ENCODE measurements at regions not wholly inside any gene's neighbourhood (a gene's known extent, or its start where the extent isn't known, plus 50 kb on each side); places are given as distances from the start of the nearest gene placed in this dataset.
"Not testable (repeated sequence)": the region's sequence is repeated elsewhere in the genome, so short reads cannot be mapped to it uniquely, and the experiment has no call there.

- no peak for DNase-seq
Measured at GRCh38 chr13:107999751-108000150, 215.6 kb downstream of the LIG4 start.

DNA sequence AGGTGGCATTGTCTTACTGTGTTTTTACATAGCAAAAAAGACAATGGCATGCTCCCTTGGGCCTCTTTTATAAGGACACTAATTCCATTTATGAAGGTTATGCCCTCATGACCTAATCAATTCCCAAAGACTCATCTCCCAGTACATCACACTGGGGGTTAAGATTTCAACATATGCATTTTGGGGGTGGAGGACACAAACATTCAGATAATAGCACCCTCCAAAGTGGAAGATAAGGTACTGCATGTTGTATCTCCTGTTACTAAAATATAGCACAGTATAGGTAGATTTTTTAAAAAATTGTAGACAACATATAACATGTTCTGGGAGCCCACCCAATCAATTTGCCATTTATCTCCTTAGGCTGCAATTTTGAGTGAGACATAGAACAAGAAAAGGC is 221.2 kb downstream of the LIG4 start:
- DNase-seq, result no peak

GRCh38 chr13:107993239-107993949 is 221.9 kb downstream of the LIG4 start:
- DNase-seq, result no peak

DNA sequence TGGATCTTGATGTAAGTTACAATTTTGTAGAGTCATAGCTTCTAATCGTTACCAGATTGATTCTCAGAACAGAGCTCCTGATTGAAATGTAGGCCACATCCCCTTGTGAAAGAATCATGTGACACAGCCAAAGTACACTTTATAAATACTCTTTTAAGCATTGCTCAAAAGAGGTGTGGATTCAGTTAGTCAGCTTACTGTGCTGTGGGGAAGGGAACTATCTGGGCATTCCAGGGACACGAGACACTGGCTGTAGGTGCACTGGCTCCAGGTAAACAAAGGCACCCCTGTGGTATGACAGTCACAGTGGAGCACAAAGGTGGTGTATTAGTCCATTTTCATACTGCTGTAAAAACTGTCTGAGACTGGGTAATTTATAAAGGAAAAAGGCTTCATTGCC is 222.8 kb downstream of the LIG4 start:
- no peak for DNase-seq

DNA sequence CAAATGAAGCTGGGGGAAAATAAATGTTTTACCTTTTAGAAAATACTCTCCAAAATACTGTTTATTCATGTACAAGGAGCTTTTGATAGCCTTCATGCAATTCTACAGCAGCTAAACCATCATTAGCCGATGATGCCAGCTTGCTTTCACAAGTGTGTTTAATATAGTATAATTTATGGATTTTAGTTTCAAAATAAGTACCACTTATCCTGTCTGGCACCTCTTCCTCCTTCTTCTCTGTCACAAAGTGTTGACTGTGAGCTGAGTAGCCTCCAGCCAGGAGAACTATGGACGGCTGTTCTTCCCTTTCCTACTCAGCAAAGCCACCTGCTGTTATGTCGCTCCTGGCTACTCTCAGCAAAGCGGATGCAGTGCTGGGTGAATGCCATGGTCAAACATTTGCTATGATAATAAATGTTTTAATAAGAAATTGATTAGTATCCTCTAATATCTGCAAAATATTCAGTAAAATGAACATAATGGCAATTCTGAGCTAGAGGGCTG is 238.2 kb downstream of the LIG4 start:
- no peak for DNase-seq

DNA sequence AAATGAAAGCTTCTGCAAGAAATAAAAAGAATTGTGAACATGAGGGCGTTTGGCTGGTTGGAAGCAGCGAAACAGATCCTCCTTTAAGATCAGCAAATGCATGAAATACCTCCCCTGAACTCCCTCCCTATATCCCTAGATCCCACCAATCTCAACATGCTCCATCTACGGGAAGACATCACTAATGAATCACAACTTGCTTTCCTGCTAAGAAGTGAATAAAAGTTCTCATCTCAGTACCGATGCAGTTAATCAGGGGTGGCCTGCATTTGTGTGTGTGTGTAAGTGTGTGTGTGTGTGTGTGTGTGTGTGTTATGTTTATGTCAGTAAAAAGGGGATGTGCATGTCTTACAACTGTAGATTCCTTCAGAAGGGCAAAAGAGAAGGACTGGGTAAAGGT is 238.7 kb downstream of the LIG4 start:
- no peak for DNase-seq

DNA sequence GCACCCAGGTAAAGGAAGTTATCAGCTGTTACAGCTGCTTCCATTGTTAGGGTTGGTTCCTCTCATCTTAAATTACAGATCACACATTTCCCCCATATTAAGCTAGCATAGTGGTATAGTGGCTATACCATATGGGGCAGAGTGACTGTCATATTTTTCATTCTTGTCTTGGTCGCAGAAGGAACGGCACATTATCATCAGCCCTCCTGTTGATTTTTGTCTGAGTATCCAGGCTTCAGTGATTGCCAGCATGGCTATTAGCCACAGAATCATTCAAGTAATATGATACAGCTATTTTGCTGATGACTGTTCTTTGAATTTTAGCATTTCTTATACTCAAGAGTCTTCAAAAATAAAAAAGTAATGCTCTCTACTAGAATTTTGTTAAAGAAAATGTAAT is 240.9 kb downstream of the LIG4 start:
- DNase-seq, result no peak

GRCh38 chr13:107969546-107969945 is 245.8 kb downstream of the LIG4 start:
- DNase-seq, result no peak

DNA sequence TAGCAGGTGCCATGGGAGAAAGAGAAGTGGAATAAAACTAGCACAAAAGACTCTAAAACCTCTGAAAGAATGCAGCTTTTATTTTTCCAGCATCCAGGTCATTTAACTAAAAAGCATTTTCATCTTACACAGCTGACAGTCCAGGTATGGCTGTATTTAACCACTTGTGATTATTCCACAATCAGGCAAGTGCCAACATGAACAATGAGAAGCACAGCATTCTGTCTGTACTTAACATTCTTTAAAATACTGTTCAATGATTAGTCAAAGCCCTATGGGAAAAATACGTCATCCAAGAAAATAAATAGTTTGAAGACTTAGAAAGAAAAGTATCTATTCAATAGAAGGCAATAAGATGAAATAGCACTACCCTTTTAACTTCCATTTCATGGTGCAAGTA is 246.9 kb downstream of the LIG4 start:
- no peak for DNase-seq

- no peak for DNase-seq
Measured at GRCh38 chr13:107964395-107964794, 250.9 kb downstream of the LIG4 start.

GRCh38 chr13:107961849-107962608 is 253.3 kb downstream of the LIG4 start:
- no peak for DNase-seq

GRCh38 chr13:107960301-107960700 is 255.0 kb downstream of the LIG4 start:
- DNase-seq, result no peak

DNA sequence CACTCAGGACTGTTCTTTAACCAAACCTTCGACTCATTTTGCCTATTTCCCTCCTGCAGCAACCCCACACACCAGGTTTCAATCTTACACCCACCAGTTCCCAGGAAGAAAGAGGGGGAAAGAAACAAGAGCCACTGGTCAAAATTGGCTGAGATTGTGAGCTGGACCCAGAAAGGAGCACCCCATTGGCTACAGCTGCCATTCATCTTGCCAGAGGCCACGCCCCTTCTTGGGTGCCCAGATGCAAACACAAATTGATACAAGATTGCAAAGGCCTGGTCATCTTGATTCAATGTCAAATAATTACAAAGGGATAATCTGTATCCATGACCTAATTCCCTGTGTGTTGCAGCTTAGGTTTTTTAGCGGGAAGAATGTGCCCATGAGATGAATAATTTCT is 258.4 kb downstream of the LIG4 start:
- DNase-seq, result no peak

DNA sequence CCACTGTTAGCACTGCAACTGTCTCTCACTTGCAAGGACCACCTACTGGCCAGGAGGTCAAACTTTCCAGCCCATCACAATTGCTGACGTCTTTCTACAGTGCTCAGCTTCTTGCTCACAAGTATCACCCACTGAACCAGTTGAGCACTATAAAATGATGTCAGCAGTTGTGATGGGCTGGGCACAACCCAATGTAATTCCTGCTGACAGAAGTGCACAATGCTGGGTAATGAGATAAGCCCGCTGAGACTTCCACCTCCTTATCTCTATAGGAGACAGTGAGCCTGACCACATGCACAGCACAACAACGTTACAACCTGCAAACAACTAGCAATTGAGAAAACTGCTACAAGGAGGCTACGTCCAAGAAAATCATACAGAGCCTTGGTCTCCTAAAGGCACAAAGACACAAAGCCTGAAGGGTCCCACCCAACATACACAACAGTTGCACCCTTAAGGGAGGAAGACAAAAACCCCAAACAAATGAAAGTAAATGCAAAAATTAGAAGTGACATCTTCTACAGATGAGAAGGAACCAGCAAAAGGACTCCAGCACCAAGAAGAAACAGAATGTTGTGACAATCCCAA is 273.2 kb downstream of the LIG4 start:
- no peak for DNase-seq

- DNase-seq, result no peak
Measured at GRCh38 chr13:107941345-107942029, 273.8 kb downstream of the LIG4 start.

DNA sequence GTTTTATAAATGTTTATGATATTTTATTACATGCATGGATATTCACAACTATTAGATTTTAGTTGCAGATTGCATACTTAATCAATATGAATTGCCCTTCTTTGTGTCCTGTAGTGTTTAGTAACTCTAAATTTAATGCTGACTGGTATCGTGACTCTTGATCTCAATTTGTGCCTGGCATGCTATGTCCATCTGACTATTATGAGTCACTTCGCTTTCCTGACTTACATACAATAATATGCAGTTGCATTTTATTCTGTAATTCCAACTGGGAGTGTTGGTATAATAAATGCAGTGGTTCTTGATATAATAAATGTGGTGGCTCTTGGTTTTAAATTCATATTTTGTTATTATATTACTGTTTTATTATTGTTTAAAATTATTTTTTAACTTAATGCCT is 277.5 kb downstream of the LIG4 start:
- DNase-seq, result no peak

DNA sequence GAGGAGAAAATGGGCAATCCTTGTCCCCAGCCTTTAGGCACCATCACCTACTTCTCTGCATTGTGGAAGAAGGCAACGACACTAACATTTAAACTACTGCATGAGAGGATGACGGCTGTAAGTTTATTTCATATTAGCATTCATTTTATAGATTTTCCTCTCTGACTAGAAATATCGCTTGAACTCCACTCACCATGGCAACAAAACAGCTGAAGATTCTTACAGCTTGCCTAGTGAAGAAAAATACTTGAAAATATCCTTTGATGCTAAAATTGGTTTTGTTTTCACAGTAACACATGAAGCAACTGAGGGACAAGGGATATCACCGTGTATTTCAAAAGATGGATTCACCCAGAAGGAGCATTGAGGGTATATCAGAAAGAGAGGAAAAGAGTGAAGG is 284.3 kb downstream of the LIG4 start:
- no peak for DNase-seq

- DNase-seq, result no peak
Measured at GRCh38 chr13:107928762-107929161, 286.6 kb downstream of the LIG4 start.

DNA sequence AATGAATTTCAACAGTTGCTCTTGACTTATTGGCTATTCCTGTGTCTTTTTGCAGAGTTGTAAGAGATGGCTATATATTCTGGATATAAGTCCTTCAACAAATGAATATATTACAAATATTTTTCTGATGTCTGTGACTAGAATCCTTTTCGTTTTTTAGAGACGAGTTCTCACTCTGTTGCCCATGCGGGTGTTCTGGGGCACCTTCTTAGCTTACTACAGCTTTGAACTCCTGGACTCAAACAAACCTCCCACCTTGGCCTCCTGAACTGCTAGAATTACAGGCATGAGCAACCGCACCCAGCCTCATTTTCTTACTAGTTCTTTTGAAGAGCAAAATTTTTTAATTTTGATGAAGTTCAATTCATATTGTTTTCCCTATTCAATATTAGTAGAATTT is 287.8 kb downstream of the LIG4 start:
- DNase-seq, result no peak

DNA sequence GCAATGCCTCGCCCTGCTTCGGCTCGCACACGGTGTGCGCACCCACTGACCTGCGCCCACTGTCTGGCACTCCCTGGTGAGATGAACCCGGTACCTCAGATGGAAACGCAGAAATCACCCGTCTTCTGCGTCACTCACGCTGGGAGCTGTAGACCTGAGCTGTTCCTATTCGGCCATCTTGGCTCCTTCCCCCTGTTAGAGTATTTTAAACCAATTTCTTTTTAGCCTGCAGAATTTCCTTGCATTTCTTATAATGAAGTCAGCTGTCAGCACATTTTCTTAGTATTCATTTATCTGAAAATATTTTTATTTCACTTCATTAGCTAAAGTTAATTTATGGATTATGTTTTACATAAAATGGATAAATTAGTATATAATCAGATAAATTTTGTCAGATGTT is 288.8 kb downstream of the LIG4 start:
- DNase-seq, result not testable (repeated sequence)

- not testable (repeated sequence) for DNase-seq
Measured at GRCh38 chr13:107916902-107917301, 298.4 kb downstream of the LIG4 start.

DNA sequence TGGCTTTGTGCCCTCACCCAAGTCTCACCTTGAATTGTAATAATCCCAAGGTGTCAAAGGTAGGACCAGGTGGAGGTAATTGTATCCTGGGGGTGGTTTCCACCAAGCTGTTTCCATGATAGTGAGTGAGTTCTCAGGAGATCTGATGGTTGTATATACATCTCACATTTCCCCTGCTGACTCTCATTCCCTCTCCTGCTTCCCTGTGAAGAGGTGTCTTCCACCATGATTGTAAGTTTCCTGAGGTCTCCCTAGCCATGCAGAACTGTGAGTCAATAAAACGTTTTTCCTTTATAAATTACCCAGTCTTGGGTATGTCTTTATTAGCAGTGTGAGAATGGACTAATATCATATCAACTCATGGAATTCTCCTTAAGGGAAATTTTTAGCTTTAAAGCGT is 302.6 kb downstream of the LIG4 start:
- DNase-seq, result no peak

DNA sequence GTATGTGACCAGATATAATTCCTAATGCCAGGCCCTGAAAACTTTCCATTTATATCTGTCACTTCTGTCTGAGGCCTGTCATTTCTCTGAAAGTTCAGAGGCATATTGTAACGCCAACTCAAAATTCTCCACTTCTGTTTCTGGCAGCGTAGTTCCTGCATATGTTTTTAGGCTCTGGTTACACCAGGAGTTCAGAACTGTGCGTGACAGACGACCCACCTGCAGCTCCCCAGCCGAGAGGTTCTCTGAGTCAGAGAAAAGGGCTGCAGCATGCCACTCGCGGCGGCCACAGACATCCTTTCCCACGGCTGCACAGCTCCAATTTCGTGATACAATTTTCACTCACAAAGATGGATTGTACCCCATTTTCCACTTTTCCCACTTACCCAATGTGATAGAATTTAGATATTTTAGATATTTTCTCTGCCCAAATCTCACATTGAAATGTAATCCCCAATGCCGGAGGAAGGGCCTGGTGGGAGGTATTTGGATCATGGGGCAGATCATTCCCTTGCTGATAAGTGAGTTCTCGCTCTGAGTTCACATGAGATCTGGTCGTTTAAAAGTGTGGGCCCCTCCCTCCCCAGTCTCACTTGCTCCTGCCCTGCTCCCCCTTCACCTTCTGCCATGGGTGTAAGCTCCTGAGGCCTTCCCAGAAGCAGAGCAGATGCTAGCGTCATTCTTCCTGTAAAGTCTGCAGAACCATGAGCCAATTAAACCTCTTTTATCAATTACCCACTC is 308.1 kb downstream of the LIG4 start:
- DNase-seq, result no peak

Data from fibroblast of skin of right quadriceps (primary cell).